Glutamatergic neuron (in vitro differentiated cells): ENCODE measurements at regions not wholly inside any gene's neighbourhood (a gene's known extent, or its start where the extent isn't known, plus 50 kb on each side); places are given as distances from the start of the nearest gene placed in this dataset.
"Not testable (repeated sequence)": the region's sequence is repeated elsewhere in the genome, so short reads cannot be mapped to it uniquely, and the experiment has no call there.

Experiments
- DNase-seq: peaks from one replicate; pipeline ENCODE4 v3.0.0; 2022
- H3K27ac Mint-ChIP-seq: one replicate; pipeline ENCODE4 v1.8.0; 2020; ENCODE audit warnings: mild to moderate bottlenecking, mixed read lengths, inconsistent platforms; ENCODE audit not compliant: unreplicated experiment
- H3K27me3 Mint-ChIP-seq: one replicate; pipeline ENCODE4 v1.8.0; 2020; ENCODE audit warnings: mild to moderate bottlenecking, moderate library complexity, mixed read lengths, inconsistent platforms; ENCODE audit not compliant: unreplicated experiment
- H3K36me3 Mint-ChIP-seq: one replicate; pipeline ENCODE4 v1.8.0; 2020; ENCODE audit warnings: mild to moderate bottlenecking, mixed read lengths, inconsistent platforms; ENCODE audit not compliant: unreplicated experiment
- H3K4me1 Mint-ChIP-seq: one replicate; pipeline ENCODE4 v1.8.0; 2020; ENCODE audit warnings: mild to moderate bottlenecking, low read depth, mixed read lengths, inconsistent platforms; ENCODE audit not compliant: unreplicated experiment
- H3K4me3 Mint-ChIP-seq: one replicate; pipeline ENCODE4 v1.8.0; 2020; ENCODE audit warnings: mild to moderate bottlenecking, mixed read lengths, inconsistent platforms; ENCODE audit not compliant: unreplicated experiment
- H3K9me3 Mint-ChIP-seq: one replicate; pipeline ENCODE4 v1.8.0; 2020; ENCODE audit warnings: mild to moderate bottlenecking, moderate library complexity, mixed read lengths, inconsistent platforms; ENCODE audit not compliant: unreplicated experiment
- CTCF ChIP-seq: fragments of 200-600 bp; sonication (generic); IDR thresholded peaks from one replicate; pipeline ENCODE4 v1.5.0; 2021; ENCODE audit not compliant: partially characterized antibody, unreplicated experiment

GRCh38 chr6:116994447-116994846 lies 117.4 kb downstream of the RFX6 start:
- no peaks in the 10 kb centered on the region for H3K9me3 Mint-ChIP-seq
- no peak overlapping the region for H3K27ac Mint-ChIP-seq
- H3K27me3 Mint-ChIP-seq = no peaks in the 10 kb centered on the region
- no peaks in the 10 kb centered on the region for H3K36me3 Mint-ChIP-seq
- no peak overlapping the region for H3K4me3 Mint-ChIP-seq
- TF ChIP-seq CTCF = no peak
- DNase-seq = no peak
- H3K4me1 Mint-ChIP-seq = no peaks in the 10 kb centered on the region

- Mint-ChIP-seq H3K4me3 (no peak overlapping the region), H3K36me3 (no peaks in the 10 kb centered on the region), H3K9me3 (no peaks in the 10 kb centered on the region), H3K27me3 (no peaks in the 10 kb centered on the region), H3K4me1 (no peaks in the 10 kb centered on the region), H3K27ac (no peak overlapping the region)
- no peak for DNase-seq
- no peak for TF ChIP-seq CTCF
These were observed 119.8 kb downstream of the RFX6 start for GRCh38 chr6:116996842-116997241.

- H3K27ac Mint-ChIP-seq = no peak overlapping the region
- no peaks in the 10 kb centered on the region for H3K9me3 Mint-ChIP-seq
- no peak for TF ChIP-seq CTCF
- no peaks in the 10 kb centered on the region for H3K36me3 Mint-ChIP-seq
- DNase-seq = no peak
- H3K4me3 Mint-ChIP-seq = no peak overlapping the region
- H3K27me3 Mint-ChIP-seq = no peaks in the 10 kb centered on the region
- H3K4me1 Mint-ChIP-seq = no peaks in the 10 kb centered on the region
These were observed 120.5 kb downstream of the RFX6 start for GRCh38 chr6:116997496-116997895.

GRCh38 chr6:117007659-117008058 lies 130.6 kb downstream of the RFX6 start:
- H3K4me3 Mint-ChIP-seq = no peak overlapping the region
- H3K27ac Mint-ChIP-seq = no peak overlapping the region
- no peaks in the 10 kb centered on the region for H3K9me3 Mint-ChIP-seq
- no peaks in the 10 kb centered on the region for H3K4me1 Mint-ChIP-seq
- no peaks in the 10 kb centered on the region for H3K36me3 Mint-ChIP-seq
- no peak for TF ChIP-seq CTCF
- H3K27me3 Mint-ChIP-seq = no peaks in the 10 kb centered on the region
- DNase-seq = no peak

GRCh38 chr6:117008618-117009017 lies 131.6 kb downstream of the RFX6 start:
- Mint-ChIP-seq H3K36me3 (no peaks in the 10 kb centered on the region), H3K27ac (no peak overlapping the region), H3K27me3 (no peaks in the 10 kb centered on the region), H3K4me3 (no peak overlapping the region), H3K4me1 (no peaks in the 10 kb centered on the region), H3K9me3 (no peaks in the 10 kb centered on the region)
- no peak for DNase-seq
- no peak for TF ChIP-seq CTCF

GRCh38 chr6:117014641-117015473 lies 137.8 kb downstream of the RFX6 start:
- not testable (repeated sequence) for H3K4me3 Mint-ChIP-seq, H3K27ac Mint-ChIP-seq, H3K4me1 Mint-ChIP-seq, H3K27me3 Mint-ChIP-seq, H3K9me3 Mint-ChIP-seq, H3K36me3 Mint-ChIP-seq, DNase-seq

GRCh38 chr6:117015474-117015804 lies 138.4 kb downstream of the RFX6 start:
- H3K9me3 Mint-ChIP-seq = not testable (repeated sequence)

More at GRCh38 chr6:117015474-117015804, 138.4 kb downstream of the RFX6 start:
- not testable (repeated sequence) for H3K4me3 Mint-ChIP-seq, H3K4me1 Mint-ChIP-seq, H3K27ac Mint-ChIP-seq, H3K27me3 Mint-ChIP-seq, H3K36me3 Mint-ChIP-seq, DNase-seq
